ENCODE measurements at regions not wholly inside any gene's neighbourhood (a gene's known extent, or its start where the extent isn't known, plus 50 kb on each side); places are given as distances from the start of the nearest gene placed in this dataset.

- TF ChIP-seq CTCF (IDR thresholded peaks at IDR 0.05) (no peak), EP300 (IDR thresholded peaks at IDR 0.05) (no peak), POLR2A (IDR thresholded peaks at IDR 0.05) (no peak), POLR2AphosphoS5 (IDR thresholded peaks at IDR 0.05) (no peak)
Measured at GRCh38 chr2:145792745-145793144, 1272.8 kb upstream of the ZEB2 start.
